ENCODE measurements at regions not wholly inside any gene's neighbourhood (a gene's known extent, or its start where the extent isn't known, plus 50 kb on each side); places are given as distances from the start of the nearest gene placed in this dataset.

- TF ChIP-seq, protein P1, sequence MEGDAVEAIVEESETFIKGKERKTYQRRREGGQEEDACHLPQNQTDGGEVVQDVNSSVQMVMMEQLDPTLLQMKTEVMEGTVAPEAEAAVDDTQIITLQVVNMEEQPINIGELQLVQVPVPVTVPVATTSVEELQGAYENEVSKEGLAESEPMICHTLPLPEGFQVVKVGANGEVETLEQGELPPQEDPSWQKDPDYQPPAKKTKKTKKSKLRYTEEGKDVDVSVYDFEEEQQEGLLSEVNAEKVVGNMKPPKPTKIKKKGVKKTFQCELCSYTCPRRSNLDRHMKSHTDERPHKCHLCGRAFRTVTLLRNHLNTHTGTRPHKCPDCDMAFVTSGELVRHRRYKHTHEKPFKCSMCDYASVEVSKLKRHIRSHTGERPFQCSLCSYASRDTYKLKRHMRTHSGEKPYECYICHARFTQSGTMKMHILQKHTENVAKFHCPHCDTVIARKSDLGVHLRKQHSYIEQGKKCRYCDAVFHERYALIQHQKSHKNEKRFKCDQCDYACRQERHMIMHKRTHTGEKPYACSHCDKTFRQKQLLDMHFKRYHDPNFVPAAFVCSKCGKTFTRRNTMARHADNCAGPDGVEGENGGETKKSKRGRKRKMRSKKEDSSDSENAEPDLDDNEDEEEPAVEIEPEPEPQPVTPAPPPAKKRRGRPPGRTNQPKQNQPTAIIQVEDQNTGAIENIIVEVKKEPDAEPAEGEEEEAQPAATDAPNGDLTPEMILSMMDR (IDR thresholded peaks at IDR 0.05 in 8 of 11, conservative IDR thresholded peaks at IDR 0.05 in 3 of 11), result no peak
- TF ChIP-seq POLR2AphosphoS5 (IDR thresholded peaks at IDR 0.05) (no peak), POLR2A (IDR thresholded peaks at IDR 0.05) (no peak)
Observed at GRCh38 chr5:142422429-142422828, 97.6 kb upstream of the SPRY4 start.
